ENCODE measurements at regions not wholly inside any gene's neighbourhood (a gene's known extent, or its start where the extent isn't known, plus 50 kb on each side); places are given as distances from the start of the nearest gene placed in this dataset.
"Not testable (repeated sequence)": the region's sequence is repeated elsewhere in the genome, so short reads cannot be mapped to it uniquely, and the experiment has no call there.

GRCh38 chrY:7588176-7588575 is 676.6 kb upstream of the AMELY start:
- H3K27ac ChIP-seq; H3K9me3 ChIP-seq; H3K27me3 ChIP-seq; intact Hi-C loops (cut with DNase I; ENCODE audit: low total_unique reads); H3K4me1 ChIP-seq; H3K36me3 ChIP-seq; H3K4me3 ChIP-seq; DNase-seq (ENCODE audit: low spot score in 2 of 2): not testable (repeated sequence)

- Histone ChIP-seq H3K4me3 (no peak overlapping the region), H3K27ac (no peak overlapping the region), H3K9me3 (no peaks in the 10 kb centered on the region), H3K4me1 (no peaks in the 10 kb centered on the region), H3K27me3 (no peaks in the 10 kb centered on the region), H3K36me3 (no peaks in the 10 kb centered on the region)
- no peak for DNase-seq (ENCODE audit: low spot score in 2 of 2)
- TF ChIP-seq POLR2AphosphoS5 (IDR thresholded peaks at IDR 0.05) (no peak), CTCF (IDR thresholded peaks at IDR 0.05) (no peak), POLR2A (IDR thresholded peaks at IDR 0.05) (no peak)
- intact Hi-C loops (cut with DNase I; ENCODE audit: low total_unique reads) = no loop called here
Observed at GRCh38 chrY:7562541-7562940, 651.0 kb upstream of the AMELY start.

GRCh38 chrY:7557675-7558074 is 646.1 kb upstream of the AMELY start:
- no peak for TF ChIP-seq CTCF (IDR thresholded peaks at IDR 0.05)
- TF ChIP-seq POLR2AphosphoS5 (IDR thresholded peaks at IDR 0.05) = no peak
- TF ChIP-seq POLR2A (IDR thresholded peaks at IDR 0.05) = no peak
- intact Hi-C loops (cut with DNase I; ENCODE audit: low total_unique reads) = no loop called here

GRCh38 chrY:7555006-7555405 is 643.5 kb upstream of the AMELY start:
- Histone ChIP-seq H3K27me3 (no peaks in the 10 kb centered on the region), H3K9me3 (no peaks in the 10 kb centered on the region), H3K4me1 (no peaks in the 10 kb centered on the region), H3K36me3 (no peaks in the 10 kb centered on the region), H3K4me3 (no peak overlapping the region), H3K27ac (no peak overlapping the region)
- intact Hi-C loops (cut with DNase I; ENCODE audit: low total_unique reads) = no loop called here
- no peak for TF ChIP-seq POLR2A (IDR thresholded peaks at IDR 0.05)
- TF ChIP-seq CTCF (IDR thresholded peaks at IDR 0.05) = no peak
- no peak for TF ChIP-seq POLR2AphosphoS5 (IDR thresholded peaks at IDR 0.05)
- no peak for DNase-seq (ENCODE audit: low spot score in 2 of 2)

More at GRCh38 chrY:7557675-7558074, 646.1 kb upstream of the AMELY start:
- H3K27ac ChIP-seq = no peak overlapping the region
- no peaks in the 10 kb centered on the region for H3K9me3 ChIP-seq
- H3K4me3 ChIP-seq = no peak overlapping the region
- no peaks in the 10 kb centered on the region for H3K27me3 ChIP-seq
- DNase-seq (ENCODE audit: low spot score in 2 of 2) = no peak
- H3K4me1 ChIP-seq = no peaks in the 10 kb centered on the region
- H3K36me3 ChIP-seq = no peaks in the 10 kb centered on the region

- Histone ChIP-seq H3K36me3 (no peaks in the 10 kb centered on the region), H3K9me3 (no peaks in the 10 kb centered on the region), H3K27ac (no peak overlapping the region), H3K4me3 (no peak overlapping the region), H3K4me1 (no peaks in the 10 kb centered on the region), H3K27me3 (no peaks in the 10 kb centered on the region)
- no peak for DNase-seq (ENCODE audit: low spot score in 2 of 2)
- intact Hi-C loops (cut with DNase I; ENCODE audit: low total_unique reads) = no loop called here
- TF ChIP-seq POLR2A (IDR thresholded peaks at IDR 0.05) (no peak), CTCF (IDR thresholded peaks at IDR 0.05) (no peak), POLR2AphosphoS5 (IDR thresholded peaks at IDR 0.05) (no peak)
Observed at GRCh38 chrY:7545060-7545459, 633.5 kb upstream of the AMELY start.

- H3K36me3 ChIP-seq = no peaks in the 10 kb centered on the region
- no peaks in the 10 kb centered on the region for H3K9me3 ChIP-seq
- no peaks in the 10 kb centered on the region for H3K4me1 ChIP-seq
- no peak overlapping the region for H3K27ac ChIP-seq
- H3K27me3 ChIP-seq = no peaks in the 10 kb centered on the region
- H3K4me3 ChIP-seq = no peak overlapping the region
- TF ChIP-seq POLR2A (IDR thresholded peaks at IDR 0.05) (no peak), CTCF (IDR thresholded peaks at IDR 0.05) (no peak), POLR2AphosphoS5 (IDR thresholded peaks at IDR 0.05) (no peak)
- DNase-seq (ENCODE audit: low spot score in 2 of 2) = no peak
- intact Hi-C loops (cut with DNase I; ENCODE audit: low total_unique reads) = no loop called here
Observed at GRCh38 chrY:7544172-7544770, 632.7 kb upstream of the AMELY start.

All from breast epithelium (tissue), 4 donors.